Lower lobe of right lung (tissue), 2 donors: ENCODE measurements at regions not wholly inside any gene's neighbourhood (a gene's known extent, or its start where the extent isn't known, plus 50 kb on each side); places are given as distances from the start of the nearest gene placed in this dataset.
"Not testable (repeated sequence)": the region's sequence is repeated elsewhere in the genome, so short reads cannot be mapped to it uniquely, and the experiment has no call there.

Experiments
- ATAC-seq, 2 donors: fragments of 200-7000 bp; cut with Tn5 transposase; one replicate each; pipeline ENCODE4 v1.9.1; 2020 to 2022; ENCODE audit warnings: mild to moderate bottlenecking in 2 of 2, moderate library complexity in 2 of 2
- DNase-seq: peaks from one replicate; pipeline ENCODE4 v3.0.0-alpha.2; 2020
- H3K27ac ChIP-seq: fragments of 200-600 bp; one replicate; pipeline ENCODE4 v1.8.0; 2022
- H3K27me3 ChIP-seq: fragments of 200-600 bp; one replicate; pipeline ENCODE4 v1.8.0; 2022; ENCODE audit warnings: low read depth
- H3K36me3 ChIP-seq: fragments of 200-600 bp; one replicate; pipeline ENCODE4 v1.8.0; 2022; ENCODE audit warnings: mild to moderate bottlenecking
- H3K4me1 ChIP-seq: fragments of 200-600 bp; one replicate; pipeline ENCODE4 v1.8.0; 2022
- H3K4me3 ChIP-seq: fragments of 200-600 bp; one replicate; pipeline ENCODE4 v1.8.0; 2022; ENCODE audit warnings: mild to moderate bottlenecking
- H3K9me3 ChIP-seq: fragments of 200-600 bp; one replicate; pipeline ENCODE4 v1.8.0; 2022
- intact Hi-C: fragments of 100-400 bp; cut with DNase I; formaldehyde crosslinking; loops from one replicate; pipeline ENCODE4 v1.11.0; 2022
- TF ChIP-seq, protein P1 (sequence below): fragments of 200-600 bp; IDR thresholded peaks from one replicate; pipeline ENCODE4 v1.8.0; 2022; ENCODE audit warnings: antibody characterized with exemption, mild to moderate bottlenecking
- donor health status: DM: no; HTN: yes; CAD: no; lungs with severe emphysema.

DNA sequence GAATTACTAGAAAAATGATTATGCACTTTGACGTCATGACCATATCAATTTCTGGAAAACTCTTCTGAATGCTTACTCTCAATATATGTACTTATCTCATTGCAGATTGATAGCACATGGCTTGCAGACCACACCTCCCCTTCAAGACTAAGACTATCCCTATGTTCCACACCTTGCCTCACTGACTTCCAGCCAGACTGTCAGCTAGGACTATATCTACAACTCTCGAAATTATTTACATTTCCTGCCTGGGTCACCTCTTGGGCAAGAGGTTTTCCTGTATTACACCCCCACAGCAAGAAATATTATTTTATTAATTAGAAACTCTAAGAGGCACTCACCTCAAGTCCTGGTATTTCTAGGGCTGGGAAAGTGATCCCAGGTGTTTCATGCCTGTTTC is 236.6 kb downstream of the CYRIA start:
- peak; percentile 56 to 70 for ATAC-seq
- Histone ChIP-seq H3K4me1 (peaks cover 9% of the 10 kb centered on the region), H3K36me3 (no peaks in the 10 kb centered on the region), H3K4me3 (no peak overlapping the region), H3K27me3 (no peaks in the 10 kb centered on the region), H3K9me3 (no peaks in the 10 kb centered on the region), H3K27ac (no peak overlapping the region)
- TF ChIP-seq, protein P1, sequence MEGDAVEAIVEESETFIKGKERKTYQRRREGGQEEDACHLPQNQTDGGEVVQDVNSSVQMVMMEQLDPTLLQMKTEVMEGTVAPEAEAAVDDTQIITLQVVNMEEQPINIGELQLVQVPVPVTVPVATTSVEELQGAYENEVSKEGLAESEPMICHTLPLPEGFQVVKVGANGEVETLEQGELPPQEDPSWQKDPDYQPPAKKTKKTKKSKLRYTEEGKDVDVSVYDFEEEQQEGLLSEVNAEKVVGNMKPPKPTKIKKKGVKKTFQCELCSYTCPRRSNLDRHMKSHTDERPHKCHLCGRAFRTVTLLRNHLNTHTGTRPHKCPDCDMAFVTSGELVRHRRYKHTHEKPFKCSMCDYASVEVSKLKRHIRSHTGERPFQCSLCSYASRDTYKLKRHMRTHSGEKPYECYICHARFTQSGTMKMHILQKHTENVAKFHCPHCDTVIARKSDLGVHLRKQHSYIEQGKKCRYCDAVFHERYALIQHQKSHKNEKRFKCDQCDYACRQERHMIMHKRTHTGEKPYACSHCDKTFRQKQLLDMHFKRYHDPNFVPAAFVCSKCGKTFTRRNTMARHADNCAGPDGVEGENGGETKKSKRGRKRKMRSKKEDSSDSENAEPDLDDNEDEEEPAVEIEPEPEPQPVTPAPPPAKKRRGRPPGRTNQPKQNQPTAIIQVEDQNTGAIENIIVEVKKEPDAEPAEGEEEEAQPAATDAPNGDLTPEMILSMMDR, result no peak
- intact Hi-C loops, result no loop called here
- DNase-seq, result no peak

DNA sequence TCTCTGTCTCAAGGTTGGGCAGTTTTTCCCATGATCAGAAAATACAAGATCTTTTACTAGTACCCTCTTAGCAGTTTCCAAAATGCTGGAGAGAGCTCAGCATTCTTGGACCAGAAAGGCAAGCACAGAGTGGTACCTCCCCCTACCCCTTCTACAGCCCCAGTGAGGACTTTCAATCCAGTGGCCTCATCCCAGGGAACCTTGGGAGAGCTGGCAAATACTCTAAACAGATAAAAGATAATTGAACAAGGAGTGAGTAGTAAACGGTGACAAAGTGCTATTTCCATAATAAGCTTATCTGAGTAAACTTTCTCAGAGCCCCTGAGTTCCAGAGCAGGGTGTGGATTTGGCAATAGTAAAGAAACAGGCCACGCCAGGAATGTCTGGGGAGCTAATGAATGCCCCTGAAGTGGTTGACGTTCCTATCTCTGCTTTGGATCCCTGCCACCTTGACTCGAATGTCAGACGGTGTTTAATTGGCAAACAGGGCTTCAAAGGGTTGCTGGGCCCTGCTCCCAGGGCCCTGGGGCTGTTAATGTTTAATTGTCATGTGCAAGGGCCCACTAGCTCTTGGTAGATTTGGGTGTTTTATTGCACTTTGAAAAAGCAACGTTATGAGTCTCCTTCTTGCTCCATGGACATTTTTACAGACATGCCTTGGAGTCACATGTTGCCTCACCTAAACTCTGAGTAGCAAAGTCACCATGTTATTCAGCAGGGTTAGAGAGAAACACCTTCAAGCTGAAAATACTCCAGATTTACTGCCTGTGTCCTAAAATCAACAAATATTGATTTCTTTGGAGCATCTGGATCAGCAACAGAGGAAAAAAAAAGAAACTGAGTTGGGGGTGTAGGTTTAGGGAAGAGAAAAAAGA is 239.9 kb downstream of the CYRIA start:
- TF ChIP-seq, protein P1, result no peak
- no peaks in the 10 kb centered on the region for H3K27me3 ChIP-seq
- peak overlapping the region; percentile 48 for H3K27ac ChIP-seq
- intact Hi-C loops, result no loop called here
- H3K4me3 ChIP-seq, result no peak overlapping the region
- no peaks in the 10 kb centered on the region for H3K9me3 ChIP-seq
- no peaks in the 10 kb centered on the region for H3K36me3 ChIP-seq
- ATAC-seq, result peak; percentile 91 to 93
- H3K4me1 ChIP-seq, result peaks cover 9% of the 10 kb centered on the region
- peak; percentile 60 for DNase-seq

DNA sequence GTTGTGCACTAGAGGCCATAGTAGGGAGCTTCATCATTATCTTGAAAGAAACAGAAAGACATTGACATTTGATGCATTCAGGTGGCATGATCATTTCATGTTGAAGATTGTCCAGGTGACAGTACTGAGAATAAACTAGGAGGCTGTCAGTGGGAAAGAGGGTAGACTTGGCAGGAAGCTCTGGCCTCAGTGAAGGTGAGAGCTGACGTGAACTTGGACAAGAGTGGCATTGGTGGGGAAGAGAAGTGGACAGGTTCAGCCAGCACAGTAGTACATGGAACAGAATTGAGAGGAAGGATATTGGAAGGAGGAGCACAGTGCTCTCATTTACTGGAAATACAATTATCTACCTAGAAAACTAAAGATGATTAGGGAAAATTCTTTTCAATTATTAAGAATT is 245.2 kb downstream of the CYRIA start:
- Histone ChIP-seq H3K9me3 (no peaks in the 10 kb centered on the region), H3K36me3 (no peaks in the 10 kb centered on the region), H3K27me3 (no peaks in the 10 kb centered on the region), H3K4me1 (peaks cover 2% of the 10 kb centered on the region), H3K27ac (no peak overlapping the region), H3K4me3 (no peak overlapping the region)
- no peak for ATAC-seq
- TF ChIP-seq, protein P1, result no peak
- intact Hi-C loops, result no loop called here
- DNase-seq, result no peak

DNA sequence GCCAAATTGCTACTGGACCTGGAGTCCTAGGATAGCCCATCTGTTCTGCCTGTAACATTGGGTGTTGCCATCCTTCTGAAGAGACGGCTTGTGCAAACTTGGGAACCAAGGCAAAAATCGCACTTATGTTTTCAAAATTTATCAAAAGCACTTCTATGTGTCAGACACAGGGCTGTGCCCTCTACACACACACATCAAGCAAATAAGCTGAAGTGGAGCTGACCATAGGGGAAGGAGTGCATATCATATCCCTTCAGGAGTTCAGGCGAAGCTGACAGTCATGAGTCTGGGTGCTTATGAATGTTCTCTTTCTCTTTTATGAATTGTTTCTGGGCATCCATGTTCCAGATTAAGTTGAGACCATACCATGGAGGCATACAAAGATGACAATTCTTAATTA is 247.9 kb downstream of the CYRIA start:
- Histone ChIP-seq H3K4me1 (no peaks in the 10 kb centered on the region), H3K9me3 (no peaks in the 10 kb centered on the region), H3K4me3 (no peak overlapping the region), H3K27ac (no peak overlapping the region), H3K27me3 (no peaks in the 10 kb centered on the region), H3K36me3 (no peaks in the 10 kb centered on the region)
- DNase-seq, result no peak
- no peak for ATAC-seq
- intact Hi-C loops, result no loop called here
- TF ChIP-seq, protein P1, result no peak

DNA sequence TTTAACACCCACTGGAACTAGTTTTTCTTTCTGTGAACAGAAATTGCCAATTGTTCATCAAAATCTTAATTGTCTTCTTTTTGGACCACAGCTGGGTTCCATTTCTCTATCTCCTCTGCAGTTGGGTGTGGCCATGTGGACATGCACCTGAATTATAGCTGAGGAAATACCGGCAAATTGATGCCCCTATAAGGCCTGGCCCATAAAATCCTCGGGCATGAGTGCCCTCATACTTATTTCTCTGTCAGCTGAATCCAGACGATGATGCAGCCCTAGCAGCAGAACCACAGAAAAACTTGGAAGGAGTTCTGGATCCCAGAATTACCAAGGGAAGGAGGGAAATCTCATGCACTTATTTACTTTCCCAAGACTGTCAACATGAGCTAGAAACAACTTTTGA is 249.0 kb downstream of the CYRIA start:
- no peak for ATAC-seq
- Histone ChIP-seq H3K4me1 (no peaks in the 10 kb centered on the region), H3K4me3 (no peak overlapping the region), H3K9me3 (no peaks in the 10 kb centered on the region), H3K36me3 (no peaks in the 10 kb centered on the region), H3K27me3 (no peaks in the 10 kb centered on the region), H3K27ac (no peak overlapping the region)
- intact Hi-C loops, result no loop called here
- TF ChIP-seq, protein P1, result no peak
- no peak for DNase-seq

DNA sequence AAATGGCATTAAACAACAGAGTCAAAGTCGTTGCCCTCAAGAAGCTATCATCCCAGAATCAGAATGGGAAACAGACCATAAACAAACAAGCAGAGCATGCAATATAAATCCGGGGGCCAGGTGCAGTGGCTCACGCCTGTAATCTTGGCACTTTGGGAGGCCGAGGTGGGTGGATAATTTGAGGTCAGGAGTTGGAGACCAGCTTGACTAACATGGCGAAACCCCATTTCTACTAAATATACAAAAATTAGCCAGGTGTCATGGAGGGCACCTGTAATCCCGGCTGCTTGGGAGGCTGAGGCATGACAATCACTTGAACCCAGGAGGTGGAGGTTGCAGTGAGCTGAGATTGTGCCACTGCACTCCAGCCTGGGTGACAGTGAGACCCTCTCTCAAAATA is 249.8 kb downstream of the CYRIA start:
- intact Hi-C loops, H3K36me3 ChIP-seq, H3K4me3 ChIP-seq, H3K4me1 ChIP-seq, H3K27ac ChIP-seq, H3K9me3 ChIP-seq, DNase-seq, ATAC-seq, H3K27me3 ChIP-seq: not testable (repeated sequence)
